ENCODE measurements at regions not wholly inside any gene's neighbourhood (a gene's known extent, or its start where the extent isn't known, plus 50 kb on each side); places are given as distances from the start of the nearest gene placed in this dataset.

- TF ChIP-seq, protein P1, sequence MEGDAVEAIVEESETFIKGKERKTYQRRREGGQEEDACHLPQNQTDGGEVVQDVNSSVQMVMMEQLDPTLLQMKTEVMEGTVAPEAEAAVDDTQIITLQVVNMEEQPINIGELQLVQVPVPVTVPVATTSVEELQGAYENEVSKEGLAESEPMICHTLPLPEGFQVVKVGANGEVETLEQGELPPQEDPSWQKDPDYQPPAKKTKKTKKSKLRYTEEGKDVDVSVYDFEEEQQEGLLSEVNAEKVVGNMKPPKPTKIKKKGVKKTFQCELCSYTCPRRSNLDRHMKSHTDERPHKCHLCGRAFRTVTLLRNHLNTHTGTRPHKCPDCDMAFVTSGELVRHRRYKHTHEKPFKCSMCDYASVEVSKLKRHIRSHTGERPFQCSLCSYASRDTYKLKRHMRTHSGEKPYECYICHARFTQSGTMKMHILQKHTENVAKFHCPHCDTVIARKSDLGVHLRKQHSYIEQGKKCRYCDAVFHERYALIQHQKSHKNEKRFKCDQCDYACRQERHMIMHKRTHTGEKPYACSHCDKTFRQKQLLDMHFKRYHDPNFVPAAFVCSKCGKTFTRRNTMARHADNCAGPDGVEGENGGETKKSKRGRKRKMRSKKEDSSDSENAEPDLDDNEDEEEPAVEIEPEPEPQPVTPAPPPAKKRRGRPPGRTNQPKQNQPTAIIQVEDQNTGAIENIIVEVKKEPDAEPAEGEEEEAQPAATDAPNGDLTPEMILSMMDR (IDR thresholded peaks at IDR 0.05; ENCODE audit: insufficient read depth, low read length, poor library complexity, severe bottlenecking): no peak
- no peak for TF ChIP-seq EZH2phosphoT487 (conservative IDR thresholded peaks at IDR 0.05; ENCODE audit: low read length)
These were observed 154.4 kb downstream of the BMP2 start for GRCh38 chr20:6921717-6922386.
